ENCODE measurements at regions not wholly inside any gene's neighbourhood (a gene's known extent, or its start where the extent isn't known, plus 50 kb on each side); places are given as distances from the start of the nearest gene placed in this dataset.

- no peak for TF ChIP-seq CTCF (IDR thresholded peaks at IDR 0.05; ENCODE audit: extremely low read depth, insufficient read depth, missing control alignments)
- DNase-seq (ENCODE audit: low spot score), result no peak
- in situ Hi-C loops (cut with MboI; ENCODE audit: low pct_unique_long_range_greater_than_20kb, low sequenced_read_pairs, unreplicated experiment), result no loop called here
Observed at GRCh38 chr21:15568516-15568915, 161.3 kb upstream of the USP25 start.

- in situ Hi-C loops (cut with MboI; ENCODE audit: low pct_unique_long_range_greater_than_20kb, low sequenced_read_pairs, unreplicated experiment), result no loop called here
- DNase-seq (ENCODE audit: low spot score), result no peak
- no peak for TF ChIP-seq CTCF (IDR thresholded peaks at IDR 0.05; ENCODE audit: extremely low read depth, insufficient read depth, missing control alignments)
Observed at GRCh38 chr21:15586752-15587427, 142.9 kb upstream of the USP25 start.

- DNase-seq (ENCODE audit: low spot score), result peak; percentile 29
- peak; percentile 64 for TF ChIP-seq CTCF (IDR thresholded peaks at IDR 0.05; ENCODE audit: extremely low read depth, insufficient read depth, missing control alignments)
- in situ Hi-C loops (cut with MboI; ENCODE audit: low pct_unique_long_range_greater_than_20kb, low sequenced_read_pairs, unreplicated experiment), result no loop called here
Observed at GRCh38 chr21:15592271-15592860, 137.4 kb upstream of the USP25 start.

- in situ Hi-C loops (cut with MboI; ENCODE audit: low pct_unique_long_range_greater_than_20kb, low sequenced_read_pairs, unreplicated experiment), result no loop called here
- no peak for DNase-seq (ENCODE audit: low spot score)
- TF ChIP-seq CTCF (IDR thresholded peaks at IDR 0.05; ENCODE audit: extremely low read depth, insufficient read depth, missing control alignments), result no peak
Observed at GRCh38 chr21:15592957-15593356, 136.8 kb upstream of the USP25 start.

GRCh38 chr21:15601390-15601789 lies 128.4 kb upstream of the USP25 start:
- in situ Hi-C loops (cut with MboI; ENCODE audit: low pct_unique_long_range_greater_than_20kb, low sequenced_read_pairs, unreplicated experiment), result no loop called here
- no peak for DNase-seq (ENCODE audit: low spot score)
- no peak for TF ChIP-seq CTCF (IDR thresholded peaks at IDR 0.05; ENCODE audit: extremely low read depth, insufficient read depth, missing control alignments)

GRCh38 chr21:15604413-15604812 lies 125.4 kb upstream of the USP25 start:
- DNase-seq (ENCODE audit: low spot score), result no peak
- in situ Hi-C loops (cut with MboI; ENCODE audit: low pct_unique_long_range_greater_than_20kb, low sequenced_read_pairs, unreplicated experiment), result no loop called here

More at GRCh38 chr21:15604413-15604812, 125.4 kb upstream of the USP25 start:
- TF ChIP-seq CTCF (IDR thresholded peaks at IDR 0.05; ENCODE audit: extremely low read depth, insufficient read depth, missing control alignments), result no peak
